Vagina (tissue), 2 donors: ENCODE measurements at regions not wholly inside any gene's neighbourhood (a gene's known extent, or its start where the extent isn't known, plus 50 kb on each side); places are given as distances from the start of the nearest gene placed in this dataset.

Experiments used
- CTCF ChIP-seq, 3 experiments: fragments of 450-650 bp in 2 of 3; fragments of 200-600 bp in 1 of 3; sonication (generic) in 1 of 3; IDR thresholded peaks; one replicate each; pipeline ENCODE4 v1.5.1; 2017 to 2019; ENCODE audit warnings: antibody characterized with exemption in 3 of 3, mild to moderate bottlenecking in 2 of 3, moderate library complexity in 2 of 3
- POLR2A ChIP-seq, 2 donors: fragments of 450-650 bp; IDR thresholded peaks; one replicate each; pipeline ENCODE4 v1.6.1; 2017; ENCODE audit warnings: antibody characterized with exemption in 2 of 2, mild to moderate bottlenecking in 2 of 2, moderate library complexity in 2 of 2

- TF ChIP-seq POLR2A (IDR thresholded peaks at IDR 0.05): no peak
- TF ChIP-seq CTCF (IDR thresholded peaks at IDR 0.05): no peak
Observed at GRCh38 chr10:121260377-121260776, 337.9 kb downstream of the FGFR2 start.
